HuH-7.5 (cell line): ENCODE measurements at regions not wholly inside any gene's neighbourhood (a gene's known extent, or its start where the extent isn't known, plus 50 kb on each side); places are given as distances from the start of the nearest gene placed in this dataset.
"Not testable (repeated sequence)": the region's sequence is repeated elsewhere in the genome, so short reads cannot be mapped to it uniquely, and the experiment has no call there.

ENCODE experiments used
- DNase-seq: peaks from one replicate; pipeline ENCODE4 v3.0.0; 2011; ENCODE audit warnings: low spot score

DNA sequence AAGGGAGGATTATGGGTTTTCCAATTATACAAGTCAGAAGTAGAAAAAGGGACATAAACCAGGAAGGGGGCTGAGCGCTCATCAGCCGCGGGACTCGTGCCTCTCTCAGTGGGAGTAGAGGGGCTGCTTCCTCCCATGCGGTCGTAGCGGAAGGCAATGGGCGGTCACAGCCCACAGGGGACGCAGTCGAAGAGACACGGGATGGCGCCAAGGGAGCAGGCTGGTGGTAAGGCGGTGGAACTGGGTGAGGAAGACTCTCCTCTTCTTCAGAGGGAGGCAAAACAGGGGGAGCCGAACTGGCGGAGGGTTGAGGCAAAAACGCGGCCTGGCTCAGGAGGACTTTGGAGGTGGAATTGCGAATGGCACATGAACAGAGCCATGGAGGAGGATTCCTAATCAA, 677.7 kb downstream of the TMEM121 start:
- no peak for DNase-seq

DNA sequence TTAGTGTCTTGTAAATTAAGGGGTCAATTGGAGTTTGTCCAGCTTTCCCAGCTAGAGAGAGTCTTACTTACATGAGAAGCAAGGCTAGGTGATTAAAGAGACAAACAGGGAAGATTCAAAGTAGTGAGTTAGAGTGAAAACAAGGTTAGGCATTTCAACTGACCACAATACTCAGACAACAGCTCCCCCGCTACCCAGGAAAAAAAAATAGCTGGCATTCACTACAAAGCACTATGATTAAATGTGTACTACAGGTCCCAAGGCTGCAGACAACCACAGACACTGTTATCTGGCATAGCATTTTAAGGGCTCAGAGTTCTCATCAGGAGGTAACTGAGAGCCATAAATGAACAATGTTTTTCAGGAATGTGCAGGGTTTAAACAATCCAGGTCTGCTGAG, 680.9 kb downstream of the TMEM121 start:
- DNase-seq: no peak

DNA sequence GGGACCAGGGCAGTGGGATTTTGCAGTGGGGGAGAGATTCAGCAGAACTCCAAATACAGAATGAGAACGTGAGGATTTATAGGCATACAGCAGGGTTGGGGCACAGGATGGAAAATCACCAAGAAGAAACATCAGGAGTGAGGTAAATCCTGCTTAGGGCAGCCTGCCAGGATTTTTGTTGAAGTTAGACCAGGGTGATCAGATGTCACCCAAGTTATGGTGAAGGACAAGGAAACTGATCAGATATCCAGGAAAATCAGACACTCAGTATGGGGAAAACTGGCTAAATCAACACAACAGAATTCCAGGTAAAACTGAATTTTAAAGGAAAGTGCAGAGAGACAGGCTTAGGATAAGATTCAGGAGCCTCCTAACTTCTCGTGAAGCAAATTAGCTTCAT, 682.4 kb downstream of the TMEM121 start:
- DNase-seq: no peak

DNA sequence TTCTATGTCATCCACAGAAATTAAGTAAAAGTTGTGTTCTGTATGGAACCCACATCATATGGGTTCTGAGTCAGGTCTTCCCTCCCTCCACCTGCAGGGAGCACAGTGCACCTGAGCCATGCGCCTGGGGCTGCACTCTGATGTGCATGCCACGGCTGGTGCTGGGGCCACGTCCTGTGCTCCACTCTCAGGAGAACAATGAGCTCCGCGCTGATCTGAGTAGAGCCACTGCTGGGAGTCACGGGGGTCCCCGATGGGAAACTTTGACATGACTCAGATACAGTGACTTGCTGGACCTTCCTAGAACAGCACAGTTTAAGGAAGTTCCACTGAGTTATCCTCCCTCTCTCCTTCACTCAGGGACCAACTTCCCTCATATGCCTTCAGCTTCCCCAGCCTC, 683.4 kb downstream of the TMEM121 start:
- no peak for DNase-seq

DNA sequence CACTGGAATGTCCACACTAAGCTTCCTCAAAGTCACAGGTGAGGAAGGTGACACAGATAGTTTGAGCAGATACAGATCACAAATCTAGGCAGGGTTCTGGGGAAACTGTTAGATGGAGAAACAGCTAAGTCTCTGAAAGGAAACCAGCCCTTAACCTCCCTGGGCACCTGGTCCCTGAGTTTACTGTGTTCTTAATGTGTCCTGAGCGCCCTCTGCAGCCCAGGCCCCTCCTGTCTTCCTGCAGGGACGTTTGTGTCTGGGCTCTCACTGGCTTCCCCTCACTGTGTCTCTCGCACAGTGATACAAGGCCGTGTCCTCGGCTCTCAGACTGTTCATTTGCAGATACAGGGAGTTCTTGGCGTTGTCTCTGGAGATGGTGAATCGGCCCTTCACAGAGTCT, 684.3 kb downstream of the TMEM121 start:
- DNase-seq: no peak

DNA sequence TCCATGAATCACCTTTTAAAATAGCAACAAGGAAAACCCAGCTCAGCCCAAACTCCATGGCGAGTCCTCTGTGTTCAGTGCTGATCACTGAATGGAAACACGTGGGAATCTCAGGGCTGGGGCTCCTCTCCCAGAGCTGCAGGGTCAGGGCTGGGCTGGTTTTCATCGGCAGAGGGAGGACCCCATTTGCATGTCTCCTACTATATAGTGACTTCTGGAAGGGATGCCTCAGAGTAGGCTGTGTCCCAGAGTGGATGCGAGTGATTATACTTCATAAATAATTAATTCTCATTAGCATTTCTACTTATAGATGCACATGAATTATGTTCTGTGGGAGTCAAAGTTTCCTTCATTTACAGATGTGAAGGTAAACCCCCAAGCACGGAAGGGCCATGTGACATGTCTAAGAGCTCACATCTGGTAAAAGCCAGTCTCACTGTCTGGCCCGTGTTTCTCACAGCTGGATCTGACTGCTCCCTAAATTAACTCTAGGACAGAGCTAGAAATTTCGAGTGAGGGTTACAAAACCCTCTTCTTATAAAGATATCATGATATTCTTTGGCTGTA, 685.0 kb downstream of the TMEM121 start:
- no peak for DNase-seq

DNA sequence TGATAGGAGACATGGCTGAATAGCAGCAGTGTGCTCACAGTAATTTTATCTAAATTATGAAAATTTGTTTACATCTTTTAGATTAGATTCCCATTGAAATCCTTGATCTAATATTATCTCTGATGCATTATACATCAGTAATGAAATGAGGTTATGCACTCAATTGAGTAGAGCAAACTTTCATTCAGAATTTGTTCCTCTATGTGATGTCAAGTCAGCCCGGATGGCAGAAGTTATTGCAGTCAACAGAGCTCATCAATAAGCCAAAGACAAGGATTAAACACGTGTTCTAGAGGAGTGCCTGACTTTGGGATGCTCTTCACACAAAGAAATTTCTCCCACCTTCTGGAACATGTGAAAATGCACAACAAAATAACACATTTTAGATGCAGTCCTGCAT, 688.8 kb downstream of the TMEM121 start:
- no peak for DNase-seq

DNA sequence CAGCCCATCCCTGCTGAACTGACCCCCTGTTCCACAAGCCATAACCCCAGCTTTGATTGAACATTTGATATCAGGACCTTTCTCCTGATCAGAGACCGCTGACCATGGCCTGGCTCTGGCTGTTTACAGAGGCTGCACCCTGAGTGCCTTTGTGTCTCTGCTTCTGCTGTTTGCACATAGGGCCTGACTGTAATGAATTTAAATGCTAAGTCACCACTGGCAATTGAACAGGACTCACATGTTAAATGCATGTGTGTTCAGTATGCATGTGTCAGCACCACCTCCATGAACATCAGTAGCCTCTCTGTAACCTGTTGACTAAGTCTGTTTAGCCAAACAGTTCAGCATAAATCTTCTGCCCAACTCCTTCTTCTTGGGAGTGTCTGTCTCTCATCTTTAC, 690.3 kb downstream of the TMEM121 start:
- no peak for DNase-seq

DNA sequence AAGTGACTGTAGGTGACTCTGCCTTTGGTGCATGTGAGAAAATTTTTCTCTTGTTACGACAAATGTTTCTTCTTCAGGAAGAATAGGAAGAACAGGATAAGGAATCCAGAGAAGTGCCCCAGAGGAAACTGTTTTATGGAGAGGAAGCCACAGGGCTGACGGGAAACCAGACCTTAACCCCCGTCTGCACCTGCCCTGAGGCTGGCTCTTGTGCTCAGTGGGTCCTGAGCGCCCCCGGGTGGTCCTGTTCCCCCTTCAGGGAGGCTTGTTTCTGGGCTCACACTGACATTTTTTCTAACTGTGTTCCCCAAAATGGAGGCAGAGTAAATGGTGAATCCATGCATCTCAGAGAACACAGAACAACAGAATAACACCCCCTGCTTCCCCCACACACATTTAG, 691.8 kb downstream of the TMEM121 start:
- no peak for DNase-seq

DNA sequence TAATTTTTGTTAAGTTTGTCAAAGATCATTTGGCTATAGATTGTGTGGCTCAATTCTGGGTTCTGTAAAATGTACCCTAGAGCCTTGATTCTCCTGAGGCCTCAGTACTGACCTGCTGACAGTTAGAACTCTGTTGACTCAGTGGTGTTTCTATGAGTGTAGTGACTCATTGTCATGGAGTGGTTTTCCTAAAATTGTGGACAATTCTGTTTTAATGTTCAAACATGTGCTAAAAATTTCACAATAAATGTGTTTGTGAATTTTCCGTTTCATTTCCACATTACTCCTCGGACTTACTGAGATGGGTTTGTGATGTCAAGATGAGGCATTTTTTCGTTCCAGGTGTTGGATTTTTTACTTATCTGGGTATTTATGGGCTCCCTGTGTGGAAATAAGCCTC, 695.9 kb downstream of the TMEM121 start:
- DNase-seq: no peak

DNA sequence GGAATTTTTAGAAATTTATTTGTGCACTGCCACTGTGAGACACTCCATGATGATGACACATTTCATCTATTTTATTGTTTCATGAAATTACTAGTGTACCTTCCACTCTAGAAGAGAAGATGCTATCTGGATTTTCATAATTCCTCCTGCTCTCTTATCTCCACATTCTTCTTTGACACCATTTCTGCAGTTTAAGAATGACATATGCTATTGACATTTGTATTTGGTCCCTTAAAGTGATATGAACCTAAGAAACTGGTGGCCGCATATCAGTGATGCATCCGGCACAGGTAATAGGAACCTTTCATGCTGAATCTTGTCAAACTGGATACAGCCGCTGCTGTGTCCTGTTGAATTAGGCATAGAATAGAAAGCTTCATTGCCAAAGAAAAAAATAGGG, 696.3 kb downstream of the TMEM121 start:
- no peak for DNase-seq

DNA sequence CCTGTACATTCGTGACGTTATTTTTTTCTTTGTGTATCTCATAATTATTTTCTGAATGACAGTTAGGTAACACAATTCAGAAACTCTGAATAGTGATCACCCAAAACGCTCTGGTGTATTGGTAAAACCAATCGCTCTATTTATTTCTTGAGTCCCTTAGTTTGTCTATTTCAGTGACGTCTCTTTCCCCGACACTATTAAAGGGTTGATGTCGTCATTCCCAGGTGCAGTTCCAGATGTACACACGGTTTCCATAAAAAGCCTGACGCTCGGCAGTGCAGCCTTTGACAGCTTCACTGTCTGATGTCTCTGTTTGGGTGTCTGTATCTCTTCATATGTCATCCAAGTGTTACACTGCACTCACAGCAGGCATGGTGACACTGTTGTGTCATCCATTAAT, 701.4 kb downstream of the TMEM121 start:
- DNase-seq: no peak

DNA sequence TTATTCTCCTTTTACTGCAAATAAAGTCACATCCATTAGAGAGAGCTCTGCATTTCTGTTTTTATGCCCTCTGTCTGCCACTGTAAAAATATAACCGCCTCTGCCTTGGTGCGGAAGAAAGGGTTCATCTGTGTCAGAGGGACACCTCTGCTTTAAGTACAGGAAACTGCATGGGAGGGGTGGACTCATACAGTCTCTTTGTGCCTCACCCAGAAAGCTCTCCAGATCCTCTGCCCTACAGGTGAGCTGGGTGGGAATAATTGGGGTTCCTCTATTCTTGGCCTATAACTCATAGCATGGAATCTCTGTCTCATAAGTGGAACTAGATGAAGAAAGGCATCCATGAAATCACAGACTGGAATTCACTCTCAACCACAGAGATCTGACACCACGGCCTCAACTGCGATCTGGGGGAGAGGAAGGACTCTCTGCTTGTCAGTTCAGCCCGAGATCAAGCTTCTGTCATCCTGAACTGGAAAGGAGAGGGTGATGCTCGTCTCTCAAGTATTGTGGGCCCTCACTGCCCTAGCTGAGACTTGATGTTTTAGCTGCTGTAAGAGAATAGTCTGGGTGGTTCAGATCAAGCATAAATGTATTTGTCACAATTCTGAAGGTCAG, 702.3 kb downstream of the TMEM121 start:
- no peak for DNase-seq

DNA sequence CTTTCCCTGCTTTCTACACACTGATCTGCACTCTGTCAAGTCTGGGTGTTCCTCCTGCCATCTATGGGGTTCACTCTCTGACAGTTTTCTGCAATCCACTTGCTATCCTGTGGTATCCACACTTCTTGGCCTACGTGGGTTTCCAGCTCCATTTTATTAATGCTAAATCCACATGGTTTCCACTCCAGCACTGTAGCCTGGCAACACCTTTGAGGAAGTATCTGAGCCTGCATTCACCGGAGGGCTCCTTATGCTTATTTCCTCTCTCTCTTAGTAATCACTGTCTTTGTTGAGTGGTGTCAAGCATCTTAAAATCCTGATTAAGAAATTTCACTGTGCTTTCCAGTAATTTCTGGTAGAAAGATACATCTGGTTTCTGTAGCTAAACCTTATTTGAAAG, 703.7 kb downstream of the TMEM121 start:
- DNase-seq: no peak

DNA sequence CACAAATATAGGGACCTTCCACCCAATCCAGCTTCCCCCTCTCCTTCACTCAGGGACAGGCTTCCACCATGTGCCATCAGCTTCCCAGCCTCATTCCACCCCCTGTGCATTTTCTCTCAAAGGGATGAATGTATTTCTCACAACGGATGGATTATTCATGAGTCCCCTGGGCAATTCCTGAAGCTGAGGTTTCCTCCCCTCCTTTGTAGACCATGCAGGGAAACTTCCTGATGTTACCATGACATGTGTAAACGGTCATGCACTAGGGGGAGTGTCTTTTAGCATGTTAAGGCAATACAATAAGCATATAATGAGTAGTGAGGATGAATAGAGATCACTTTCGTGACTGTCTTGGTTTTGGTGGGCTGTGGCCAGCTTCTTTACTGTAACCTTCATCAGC, 706.8 kb downstream of the TMEM121 start:
- not testable (repeated sequence) for DNase-seq

DNA sequence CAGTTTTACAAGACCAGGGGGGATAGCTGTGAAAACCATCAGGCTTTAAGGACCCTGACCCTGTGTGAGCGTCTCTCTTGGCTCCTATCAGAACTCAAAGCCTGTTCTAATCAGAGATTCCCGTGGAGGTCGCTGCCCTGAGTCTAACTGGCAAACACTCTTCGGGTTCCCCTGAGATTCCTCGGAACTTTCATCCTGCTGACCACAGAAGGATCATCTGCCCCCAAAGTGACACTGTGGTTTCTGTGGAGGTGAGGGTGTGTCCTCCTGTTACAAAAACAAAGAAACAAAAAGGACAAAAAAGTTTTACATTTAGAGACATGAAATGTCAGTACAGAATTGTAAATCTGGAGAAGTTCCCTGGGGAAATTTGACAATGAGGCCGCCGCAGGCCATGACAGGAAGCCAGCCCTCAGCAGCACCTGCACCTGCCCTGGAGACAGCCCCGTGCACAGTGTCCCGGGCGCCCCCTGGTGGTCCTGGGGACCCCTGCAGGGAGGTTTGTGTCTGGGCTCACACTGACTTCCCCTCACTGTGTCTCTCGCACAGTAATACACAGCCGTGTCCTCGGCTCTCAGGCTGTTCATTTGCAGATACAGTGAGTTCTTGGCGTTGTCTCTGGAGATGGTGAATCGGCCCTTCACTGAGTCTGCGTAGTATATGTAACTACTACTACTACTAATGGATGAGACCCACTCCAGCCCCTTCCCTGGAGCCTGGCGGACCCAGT, 708.3 kb downstream of the TMEM121 start:
- DNase-seq: not testable (repeated sequence)

DNA sequence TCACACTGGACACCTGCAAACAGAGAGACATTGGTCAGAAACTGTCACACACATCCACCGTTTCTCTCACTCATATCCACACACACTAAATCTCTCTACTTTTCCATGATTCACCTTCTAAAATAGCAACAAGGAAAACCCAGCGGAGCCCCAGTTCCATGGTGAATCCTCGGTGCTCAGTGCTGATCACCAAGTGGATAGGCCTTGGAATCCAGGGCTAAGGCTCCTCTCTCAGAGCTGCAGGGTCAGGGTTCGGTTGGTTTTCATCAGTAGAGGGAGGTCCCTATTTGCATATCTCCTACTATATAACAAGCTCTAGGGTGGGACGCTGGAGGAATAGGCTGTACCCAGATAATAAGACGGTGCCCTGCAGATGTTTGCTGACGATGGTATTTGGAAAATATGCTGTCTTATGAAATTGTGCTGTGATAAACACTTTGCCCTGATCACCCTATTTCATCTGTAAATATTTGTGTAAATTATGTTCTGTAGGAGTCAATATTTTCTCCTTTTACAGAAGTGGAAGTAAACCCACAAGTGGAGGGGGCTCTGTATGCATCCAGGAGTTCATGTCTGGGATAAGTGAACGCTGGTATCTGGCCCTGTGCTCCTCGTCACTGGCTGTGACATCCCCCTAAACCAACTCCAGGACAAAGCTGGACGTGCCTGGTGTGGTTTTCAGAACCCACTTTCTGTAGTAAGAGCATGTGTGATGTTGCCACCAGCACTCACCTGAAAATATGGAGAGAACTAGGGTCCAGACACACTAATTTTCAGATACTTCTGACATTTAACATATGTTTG, 709.2 kb downstream of the TMEM121 start:
- no peak for DNase-seq

DNA sequence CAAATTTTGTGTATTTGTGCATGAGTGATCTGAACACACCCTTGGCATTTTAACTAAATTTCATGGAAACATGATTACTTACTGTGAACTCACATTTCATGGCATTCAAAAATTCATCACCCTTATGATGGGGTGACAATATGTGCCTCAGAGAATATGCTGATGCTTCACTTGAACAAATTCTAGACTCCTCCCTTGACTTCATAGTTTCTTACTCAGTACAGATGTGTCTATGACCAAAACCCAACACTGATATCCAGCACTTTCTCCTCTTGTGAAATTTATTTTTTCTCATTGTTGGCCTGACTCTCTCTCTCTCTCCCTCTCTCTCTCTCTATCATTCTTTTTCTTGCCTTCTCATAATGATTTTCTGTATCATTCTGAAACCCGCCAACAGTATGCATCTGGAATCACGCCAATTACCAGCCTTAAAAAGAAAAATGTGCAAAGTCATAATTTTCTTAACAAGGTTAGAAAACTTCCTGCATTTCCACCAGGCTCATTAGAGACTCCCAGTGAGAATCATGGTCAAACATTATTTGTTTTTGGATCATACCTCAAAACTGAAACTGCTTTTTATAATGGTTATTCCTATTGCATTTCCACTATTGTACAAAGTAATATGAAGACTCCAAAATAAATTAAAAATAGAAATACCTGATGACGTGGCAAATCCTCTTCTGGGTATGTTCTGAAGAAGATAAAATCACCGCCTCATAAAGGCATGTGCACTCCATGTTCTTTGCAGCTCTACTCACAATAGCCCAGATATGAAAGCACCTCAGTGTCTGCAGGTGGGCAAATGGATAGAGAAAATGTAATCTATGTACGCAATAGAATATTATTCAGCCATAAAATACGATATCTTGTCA, 722.2 kb downstream of the TMEM121 start:
- DNase-seq: no peak

DNA sequence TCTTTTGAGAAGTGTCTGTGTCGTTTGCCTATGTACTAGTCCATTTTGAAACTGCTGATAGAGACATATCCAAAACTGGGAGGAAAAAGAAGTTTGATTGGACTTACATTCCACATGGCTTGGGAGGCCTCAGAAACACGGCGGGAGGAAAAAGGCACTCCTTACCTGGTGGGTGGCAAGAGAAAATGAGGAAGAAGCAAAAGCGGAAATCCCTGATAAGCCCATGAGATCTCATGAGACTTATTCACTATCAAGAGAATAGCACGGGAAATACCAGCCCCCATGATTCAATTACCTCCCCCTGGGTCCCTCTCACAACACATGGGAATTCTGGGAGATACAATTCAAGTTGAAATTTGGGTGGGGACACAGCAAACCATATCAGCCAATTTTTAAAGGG, 727.6 kb downstream of the TMEM121 start:
- DNase-seq: not testable (repeated sequence)

DNA sequence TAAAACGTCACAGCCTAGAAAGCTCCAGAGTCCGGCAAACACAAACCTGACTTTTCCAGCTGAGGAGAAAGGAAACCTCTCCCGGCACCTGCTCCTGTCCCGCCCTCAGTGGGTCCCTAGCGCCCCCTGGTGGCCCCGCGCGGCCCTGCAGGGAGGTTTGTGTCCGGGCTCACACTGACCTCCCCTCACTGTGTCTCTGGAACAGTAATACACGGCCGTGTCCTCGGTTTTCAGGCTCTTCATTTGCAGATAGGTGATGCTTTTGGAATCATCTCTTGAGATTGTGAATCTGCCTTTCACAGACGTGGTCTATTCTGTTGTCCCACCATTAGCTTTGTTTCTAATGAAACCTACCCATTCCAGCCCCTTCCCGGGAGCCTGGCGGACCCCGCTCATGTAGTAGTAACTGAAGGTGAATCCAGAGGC, 731.2 kb downstream of the TMEM121 start:
- DNase-seq: not testable (repeated sequence)

DNA sequence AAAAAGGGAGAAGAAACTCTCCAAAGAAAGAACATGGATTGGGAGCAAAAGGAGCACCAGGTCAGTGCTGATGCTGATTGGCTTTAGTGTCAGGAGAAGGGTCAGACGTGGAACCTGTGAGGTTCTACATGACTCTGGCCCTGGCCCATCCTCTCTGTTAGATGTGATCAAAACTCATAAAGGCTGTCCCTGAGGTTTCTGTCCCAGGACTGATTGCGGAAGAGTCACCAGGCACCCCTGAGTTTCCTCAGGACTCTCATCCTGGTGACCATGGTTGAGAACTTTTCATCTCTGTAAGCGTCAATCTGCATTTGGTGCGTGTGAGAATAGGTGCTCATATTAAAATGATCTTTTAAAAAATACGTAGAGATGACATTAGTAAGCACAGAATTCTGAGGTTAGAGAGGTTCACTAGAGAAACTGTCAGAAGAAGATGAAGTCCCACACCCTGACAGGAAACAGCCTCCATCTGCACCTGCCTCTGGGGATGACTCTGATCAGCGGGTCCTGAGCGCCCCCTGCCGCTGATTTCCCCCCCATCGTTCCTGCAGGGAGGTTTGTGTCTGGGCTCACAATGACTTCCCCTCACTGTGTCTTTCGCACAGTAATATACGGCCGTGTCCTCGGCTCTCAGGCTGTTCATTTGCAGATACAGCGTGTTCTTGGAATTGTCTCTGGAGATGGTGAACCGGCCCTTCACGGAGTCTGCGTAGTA, 741.8 kb downstream of the TMEM121 start:
- no peak for DNase-seq
